GM12878 (cell line): ENCODE measurements at regions not wholly inside any gene's neighbourhood (a gene's known extent, or its start where the extent isn't known, plus 50 kb on each side); places are given as distances from the start of the nearest gene placed in this dataset.

Experiments
- BCL11A ChIP-seq: IDR thresholded peaks from 2 replicates; pipeline ENCODE4 v1.6.1; 2011; ENCODE audit warnings: low read depth, low read length
- HCFC1 ChIP-seq: fragments of 150-350 bp; IDR thresholded peaks from 2 replicates; pipeline ENCODE4 v1.6.1; 2014; ENCODE audit warnings: low read length
- TF ChIP-seq, protein P1 (sequence below): fragments of 450-650 bp; formaldehyde crosslinking; IDR thresholded peaks from 2 replicates; pipeline ENCODE4 v1.4.0; 2020; ENCODE audit warnings: mild to moderate bottlenecking, moderate library complexity

DNA sequence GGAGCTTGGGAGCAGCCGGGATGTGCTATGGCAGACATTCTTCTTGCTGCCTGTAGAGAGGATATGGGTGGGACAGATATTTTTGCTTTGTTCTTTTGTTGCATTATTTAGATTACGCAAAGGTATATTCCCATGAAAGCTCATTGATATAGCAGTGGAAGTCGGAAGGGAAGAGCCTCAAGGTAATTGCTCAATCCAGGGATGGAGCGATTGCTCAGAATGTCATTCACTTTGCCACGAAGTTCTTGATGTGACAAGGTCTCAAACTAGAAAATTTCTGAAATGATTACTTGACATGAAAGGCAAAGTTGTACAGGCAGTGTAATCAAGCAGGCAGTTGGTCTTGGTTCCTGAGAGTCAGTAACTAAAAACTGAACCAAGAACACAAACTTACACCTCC, 615.6 kb upstream of the CDH4 start:
- no peak for TF ChIP-seq HCFC1
- TF ChIP-seq, protein P1, sequence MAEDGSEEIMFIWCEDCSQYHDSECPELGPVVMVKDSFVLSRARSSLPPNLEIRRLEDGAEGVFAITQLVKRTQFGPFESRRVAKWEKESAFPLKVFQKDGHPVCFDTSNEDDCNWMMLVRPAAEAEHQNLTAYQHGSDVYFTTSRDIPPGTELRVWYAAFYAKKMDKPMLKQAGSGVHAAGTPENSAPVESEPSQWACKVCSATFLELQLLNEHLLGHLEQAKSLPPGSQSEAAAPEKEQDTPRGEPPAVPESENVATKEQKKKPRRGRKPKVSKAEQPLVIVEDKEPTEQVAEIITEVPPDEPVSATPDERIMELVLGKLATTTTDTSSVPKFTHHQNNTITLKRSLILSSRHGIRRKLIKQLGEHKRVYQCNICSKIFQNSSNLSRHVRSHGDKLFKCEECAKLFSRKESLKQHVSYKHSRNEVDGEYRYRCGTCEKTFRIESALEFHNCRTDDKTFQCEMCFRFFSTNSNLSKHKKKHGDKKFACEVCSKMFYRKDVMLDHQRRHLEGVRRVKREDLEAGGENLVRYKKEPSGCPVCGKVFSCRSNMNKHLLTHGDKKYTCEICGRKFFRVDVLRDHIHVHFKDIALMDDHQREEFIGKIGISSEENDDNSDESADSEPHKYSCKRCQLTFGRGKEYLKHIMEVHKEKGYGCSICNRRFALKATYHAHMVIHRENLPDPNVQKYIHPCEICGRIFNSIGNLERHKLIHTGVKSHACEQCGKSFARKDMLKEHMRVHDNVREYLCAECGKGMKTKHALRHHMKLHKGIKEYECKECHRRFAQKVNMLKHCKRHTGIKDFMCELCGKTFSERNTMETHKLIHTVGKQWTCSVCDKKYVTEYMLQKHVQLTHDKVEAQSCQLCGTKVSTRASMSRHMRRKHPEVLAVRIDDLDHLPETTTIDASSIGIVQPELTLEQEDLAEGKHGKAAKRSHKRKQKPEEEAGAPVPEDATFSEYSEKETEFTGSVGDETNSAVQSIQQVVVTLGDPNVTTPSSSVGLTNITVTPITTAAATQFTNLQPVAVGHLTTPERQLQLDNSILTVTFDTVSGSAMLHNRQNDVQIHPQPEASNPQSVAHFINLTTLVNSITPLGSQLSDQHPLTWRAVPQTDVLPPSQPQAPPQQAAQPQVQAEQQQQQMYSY (CRISPR knock-in tag): no peak
- TF ChIP-seq BCL11A: no peak
